NB4 (cell line): ENCODE measurements at regions not wholly inside any gene's neighbourhood (a gene's known extent, or its start where the extent isn't known, plus 50 kb on each side); places are given as distances from the start of the nearest gene placed in this dataset.

Experiments
- DNase-seq: peaks from one replicate; pipeline ENCODE4 v3.0.0; 2010; ENCODE audit warnings: low read depth
- H3K4me3 ChIP-seq: one replicate; pipeline ENCODE4 v1.5.1; 2011; ENCODE audit warnings: mild to moderate bottlenecking, low read depth, low read length, moderate library complexity
- CTCF ChIP-seq: IDR thresholded peaks from one replicate; pipeline ENCODE4 v1.5.1; 2012; ENCODE audit warnings: low read depth, low read length
- MYC ChIP-seq: IDR thresholded peaks from 2 replicates; pipeline ENCODE4 v1.6.1; 2011; ENCODE audit warnings: low read depth, low read length
- POLR2A ChIP-seq: IDR thresholded peaks from 2 replicates; pipeline ENCODE4 v1.6.1; 2011; ENCODE audit warnings: mild to moderate bottlenecking; ENCODE audit not compliant: insufficient read length; ENCODE audit errors: extremely low read depth
- TF ChIP-seq, protein P1 (sequence below): IDR thresholded peaks from 2 replicates; pipeline ENCODE4 v1.6.1; 2011; ENCODE audit warnings: low read depth, low read length

DNA sequence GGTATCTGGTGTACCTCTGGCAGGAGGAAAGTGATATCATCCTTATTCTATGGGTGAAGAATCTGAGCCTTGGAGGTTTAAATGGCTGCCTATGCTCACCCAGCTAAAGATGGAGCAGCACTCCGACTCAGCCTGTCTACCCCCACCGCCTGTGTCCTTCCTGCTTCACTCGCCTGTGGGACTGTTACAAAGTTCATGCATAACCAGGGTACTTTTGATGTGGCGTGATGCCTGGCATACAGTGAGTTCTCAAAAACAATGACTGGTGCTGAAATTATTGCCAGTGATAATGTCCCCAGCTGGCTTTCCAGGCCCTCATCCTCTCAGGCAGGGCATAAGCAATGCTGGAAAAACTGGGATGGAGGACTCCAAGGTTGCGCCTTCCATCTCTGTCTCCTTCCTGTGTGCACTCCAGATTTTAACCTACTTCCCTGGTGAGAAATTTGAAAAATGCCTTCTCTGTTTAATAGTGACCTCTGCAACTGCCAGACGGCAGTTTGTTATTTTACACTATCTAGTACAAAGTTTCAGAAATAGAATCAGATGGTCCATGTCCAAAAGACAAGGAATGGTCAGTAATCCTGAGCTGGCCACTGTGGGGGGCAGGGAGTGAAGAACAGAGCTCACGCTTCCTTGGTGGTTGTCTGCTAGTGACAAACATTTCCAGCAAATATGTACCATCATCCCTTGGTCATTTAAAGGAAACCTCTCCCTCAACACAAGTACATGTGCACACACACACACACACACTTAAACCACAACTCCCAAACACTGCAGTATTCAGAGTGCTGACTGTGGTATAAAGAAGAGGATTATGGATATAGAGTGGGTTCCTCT is 86.5 kb upstream of the NMNAT3 start:
- no peak for DNase-seq
- no peak overlapping the region for H3K4me3 ChIP-seq

DNA sequence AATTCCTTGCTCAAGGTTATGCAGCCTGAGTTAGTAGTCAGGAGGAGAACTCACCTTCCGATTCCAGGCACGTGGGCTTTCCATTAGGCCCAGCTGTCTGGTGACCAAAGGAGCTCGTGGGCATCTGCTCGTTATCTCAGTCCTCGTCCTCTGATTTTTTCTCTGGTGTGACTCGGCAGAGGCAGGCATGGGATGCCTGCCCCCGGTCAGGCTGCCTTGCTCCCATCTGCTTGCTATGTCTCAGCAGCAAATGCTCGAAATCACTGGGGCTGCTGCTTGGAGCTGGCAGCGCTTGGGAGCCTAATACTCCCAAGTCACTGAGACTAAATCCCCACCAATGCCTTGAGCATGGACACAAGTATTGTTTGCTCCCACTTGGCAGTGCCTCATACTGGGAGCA is 84.5 kb upstream of the NMNAT3 start:
- TF ChIP-seq MYC = no peak
- no peak for TF ChIP-seq POLR2A
- TF ChIP-seq, protein P1, sequence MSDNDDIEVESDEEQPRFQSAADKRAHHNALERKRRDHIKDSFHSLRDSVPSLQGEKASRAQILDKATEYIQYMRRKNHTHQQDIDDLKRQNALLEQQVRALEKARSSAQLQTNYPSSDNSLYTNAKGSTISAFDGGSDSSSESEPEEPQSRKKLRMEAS = no peak
- TF ChIP-seq CTCF = no peak
- no peak for DNase-seq
- no peak overlapping the region for H3K4me3 ChIP-seq

More for the DNA sequence above, 86.5 kb upstream of the NMNAT3 start:
- TF ChIP-seq, protein P1 = no peak
- no peak for TF ChIP-seq POLR2A
- TF ChIP-seq MYC = no peak
- TF ChIP-seq CTCF = no peak

GRCh38 chr3:139759470-139759869 is 81.7 kb upstream of the NMNAT3 start:
- TF ChIP-seq, protein P1 = no peak
- TF ChIP-seq MYC = no peak
- TF ChIP-seq POLR2A = no peak
- no peak for TF ChIP-seq CTCF
- no peak overlapping the region for H3K4me3 ChIP-seq
- DNase-seq = no peak

DNA sequence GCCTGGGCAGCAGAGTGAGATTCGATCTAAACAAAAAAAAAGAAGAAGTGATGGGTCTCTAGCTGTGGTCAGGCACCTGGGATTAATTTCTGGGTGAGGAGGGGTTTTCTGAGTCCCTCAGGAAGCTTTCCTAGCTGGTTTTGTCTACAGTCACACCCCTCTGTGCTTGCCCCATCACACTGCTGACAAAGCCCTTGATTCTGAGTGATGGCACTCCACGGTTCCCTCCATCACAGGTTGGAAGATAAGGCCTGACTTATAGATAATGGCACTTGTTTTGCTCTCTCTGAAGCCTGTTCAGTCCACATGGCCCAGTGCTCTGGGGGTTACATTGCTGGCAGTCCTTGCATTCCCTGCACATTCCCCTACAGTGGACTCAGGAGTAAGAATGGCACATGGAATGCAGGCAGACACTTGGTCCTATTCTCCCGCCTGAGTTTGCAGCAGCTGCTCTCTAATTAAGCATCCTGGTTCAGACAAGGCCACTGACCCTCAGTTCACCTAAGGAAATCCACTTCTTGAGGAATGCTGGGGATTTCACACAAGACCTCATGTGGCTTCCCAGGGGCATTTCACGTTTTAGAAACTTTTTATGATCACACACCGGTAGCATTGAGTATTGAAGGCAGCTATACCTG is 81.0 kb upstream of the NMNAT3 start:
- TF ChIP-seq MYC = no peak
- TF ChIP-seq CTCF = no peak
- TF ChIP-seq, protein P1 = no peak
- TF ChIP-seq POLR2A = no peak
- H3K4me3 ChIP-seq = no peak overlapping the region
- DNase-seq = no peak

- H3K4me3 ChIP-seq = no peak overlapping the region
- DNase-seq = no peak
- no peak for TF ChIP-seq POLR2A
- no peak for TF ChIP-seq MYC
- TF ChIP-seq, protein P1 = no peak
- TF ChIP-seq CTCF = no peak
These were observed 79.8 kb upstream of the NMNAT3 start for GRCh38 chr3:139757448-139758030.
